Activated naive CD8-positive, alpha-beta T cell treated with anti-CD3 and anti-CD28 coated beads, Interleukin-2, amount 50 U/mL, for 16 hours (primary cell): ENCODE measurements at regions not wholly inside any gene's neighbourhood (a gene's known extent, or its start where the extent isn't known, plus 50 kb on each side); places are given as distances from the start of the nearest gene placed in this dataset.
"Not testable (repeated sequence)": the region's sequence is repeated elsewhere in the genome, so short reads cannot be mapped to it uniquely, and the experiment has no call there.

Source experiments
- DNase-seq: peaks from one replicate; pipeline ENCODE4 v3.0.0-alpha.2; 2020; ENCODE audit warnings: low read depth, low spot score

DNA sequence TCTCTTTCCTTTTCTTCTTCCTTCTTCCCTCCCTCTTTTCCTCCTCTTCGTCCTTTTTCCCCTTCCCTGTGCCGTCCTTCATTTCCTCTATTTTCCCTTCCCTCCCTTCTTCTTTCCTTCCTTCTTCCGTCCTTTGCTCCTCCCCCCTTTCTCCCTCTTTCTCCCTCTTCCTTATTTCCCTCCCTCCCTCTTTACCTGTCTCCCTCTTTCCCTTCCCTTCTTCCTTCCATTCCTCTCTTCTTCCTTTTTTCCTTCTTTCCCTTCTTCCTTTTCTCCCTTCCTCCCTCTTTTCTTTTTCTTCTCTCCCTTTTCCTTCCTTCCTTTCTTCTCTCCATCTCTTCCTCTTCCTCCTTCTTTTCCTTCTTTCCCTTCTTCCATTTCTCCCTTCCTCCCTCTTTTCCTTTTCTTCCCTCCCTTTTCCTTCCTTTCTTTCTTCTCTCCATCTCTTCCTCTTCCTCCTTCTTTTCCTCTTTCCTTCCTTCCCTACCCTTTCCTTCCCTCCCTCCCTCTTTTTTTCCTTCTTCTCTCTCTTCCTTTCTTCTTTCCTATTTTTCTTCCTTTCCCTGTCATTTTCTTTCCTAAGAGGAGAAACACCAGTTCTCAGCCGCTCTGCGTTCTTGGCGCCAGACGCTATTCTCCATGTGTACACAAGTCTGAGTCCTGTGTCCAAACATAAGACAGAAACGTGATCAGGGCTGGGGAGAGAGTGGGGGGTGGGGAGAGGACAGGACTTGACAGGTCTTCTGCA lies 597.1 kb downstream of the MID1IP1 start:
- DNase-seq, result no peak

DNA sequence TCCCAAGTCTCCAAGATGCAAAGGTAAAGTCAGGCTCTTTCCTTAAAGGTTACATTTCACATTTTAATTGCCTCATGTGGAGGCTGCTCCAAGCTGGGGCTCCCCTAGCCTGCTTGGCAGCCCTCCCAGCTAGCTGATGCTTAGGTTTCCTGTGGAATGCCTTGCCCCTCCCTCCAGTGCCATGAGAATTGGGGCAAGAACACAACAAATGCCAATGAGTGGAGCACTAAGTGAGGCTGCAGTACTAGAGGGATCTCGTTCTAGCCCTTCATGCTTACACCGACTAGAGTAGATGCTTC lies 597.7 kb downstream of the MID1IP1 start:
- no peak for DNase-seq

DNA sequence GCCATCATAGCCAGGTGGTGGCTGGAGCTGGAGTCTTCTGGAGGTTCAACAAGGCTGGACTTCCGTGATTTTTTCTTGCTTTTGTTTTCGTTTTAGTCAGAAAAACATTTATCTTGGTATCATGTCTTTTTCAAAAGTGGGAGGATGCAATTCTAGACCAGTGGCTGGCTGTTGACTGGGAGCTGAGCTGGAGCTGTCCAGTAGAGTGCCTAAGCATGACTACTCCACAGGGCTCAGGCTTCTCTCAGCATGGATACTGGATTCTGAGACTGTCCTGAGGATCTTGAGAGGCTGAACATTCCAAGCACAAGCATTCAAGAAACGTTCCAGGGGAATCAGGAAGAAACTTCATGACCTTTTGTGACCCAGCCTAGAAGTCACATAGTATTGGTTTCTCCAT lies 598.1 kb downstream of the MID1IP1 start:
- no peak for DNase-seq

DNA sequence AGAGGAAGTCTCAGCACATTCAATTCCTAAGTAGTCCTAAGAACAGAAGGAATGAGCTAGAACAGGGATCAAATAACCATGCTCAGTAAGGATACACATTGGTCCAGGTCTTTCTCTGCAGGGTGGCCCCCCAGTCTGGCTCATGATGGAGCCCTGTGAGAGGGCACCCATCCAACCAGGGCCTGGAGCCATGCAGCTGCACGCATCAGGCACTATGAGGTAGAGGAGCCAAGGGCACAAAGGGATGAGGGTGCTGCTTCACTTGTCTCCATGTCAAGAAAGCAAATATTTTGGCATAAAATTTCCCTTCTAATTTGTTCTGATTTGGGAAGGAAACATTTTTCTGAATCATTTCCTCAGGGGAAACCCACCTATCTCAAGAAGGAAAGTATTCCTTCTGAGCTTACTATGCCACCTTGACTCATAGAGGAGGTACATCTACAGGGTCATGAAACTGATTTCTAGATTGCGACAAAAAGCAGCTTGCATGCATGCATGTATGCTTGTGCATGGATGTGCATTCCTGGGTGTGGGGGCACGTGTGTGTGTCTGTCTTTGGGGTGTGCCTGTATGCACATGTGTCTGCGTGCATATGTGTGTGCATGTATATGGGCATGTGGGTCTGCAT lies 600.3 kb downstream of the MID1IP1 start:
- no peak for DNase-seq

DNA sequence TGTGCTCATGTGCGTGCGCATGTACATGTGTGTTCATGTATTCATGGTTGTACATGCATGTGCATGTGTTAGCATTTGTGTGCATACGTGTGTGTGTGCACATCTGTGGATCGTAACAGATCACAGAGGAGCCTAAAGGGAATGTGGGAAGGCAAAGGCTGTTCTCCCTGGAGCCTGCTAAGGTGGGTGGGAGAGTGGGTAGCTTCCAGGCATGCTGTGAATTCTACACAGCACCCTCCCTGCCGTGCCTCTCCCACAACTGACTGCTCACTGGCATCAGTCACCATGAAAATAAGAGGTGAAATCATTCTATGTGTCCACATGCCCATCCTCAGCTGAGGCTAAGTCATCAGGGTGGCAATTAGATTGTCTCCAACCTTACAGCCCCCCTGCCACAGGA lies 600.9 kb downstream of the MID1IP1 start:
- no peak for DNase-seq

DNA sequence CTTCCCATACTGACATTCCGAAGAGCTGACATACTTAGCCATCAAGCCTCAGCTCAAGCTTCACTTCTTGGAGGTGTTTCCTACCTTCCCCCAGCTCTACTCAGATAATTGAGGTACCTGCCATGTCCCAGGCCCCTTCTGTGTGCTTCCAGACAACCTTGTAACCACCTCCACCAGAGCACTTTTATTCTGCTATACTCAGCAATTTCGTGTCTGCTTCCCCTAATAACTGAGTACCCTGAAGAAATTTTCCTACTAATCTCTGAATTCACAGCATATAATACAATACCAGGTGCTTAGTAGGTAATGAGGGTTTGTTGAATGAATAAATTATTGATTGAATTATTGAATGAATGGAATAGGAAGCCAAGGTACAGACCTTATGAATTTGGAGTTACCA lies 605.5 kb downstream of the MID1IP1 start:
- no peak for DNase-seq

DNA sequence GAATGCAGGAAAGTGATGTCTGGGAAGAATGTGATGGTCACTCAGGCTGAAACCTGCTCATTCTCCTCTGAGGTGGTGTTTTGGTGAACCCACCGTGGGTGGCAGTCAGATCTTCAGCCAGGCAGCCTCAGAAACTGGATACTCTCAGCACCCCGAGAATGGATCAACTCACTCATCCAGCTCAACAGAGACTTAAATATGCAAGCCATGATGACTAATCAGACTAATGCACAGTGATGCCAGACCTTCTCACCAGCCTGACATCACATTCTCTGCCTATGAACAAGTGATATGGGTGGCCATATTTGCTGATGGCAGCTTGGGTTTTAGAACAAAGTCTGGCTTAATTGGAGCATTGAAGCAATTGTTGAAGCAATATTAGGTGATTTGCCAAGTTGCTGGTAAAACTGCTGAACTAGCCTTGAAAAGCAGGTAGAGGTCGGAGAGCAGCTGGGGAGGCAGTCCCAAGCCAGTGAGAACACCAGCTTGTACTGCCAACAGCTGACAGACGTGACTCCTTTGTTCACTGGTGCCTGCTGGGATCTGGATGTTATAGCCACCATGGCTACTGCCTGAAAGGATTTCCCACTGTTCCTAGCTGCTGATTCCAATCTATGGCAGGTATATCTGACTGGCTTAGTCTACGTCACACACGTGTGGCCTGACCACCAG lies 608.1 kb downstream of the MID1IP1 start:
- no peak for DNase-seq

DNA sequence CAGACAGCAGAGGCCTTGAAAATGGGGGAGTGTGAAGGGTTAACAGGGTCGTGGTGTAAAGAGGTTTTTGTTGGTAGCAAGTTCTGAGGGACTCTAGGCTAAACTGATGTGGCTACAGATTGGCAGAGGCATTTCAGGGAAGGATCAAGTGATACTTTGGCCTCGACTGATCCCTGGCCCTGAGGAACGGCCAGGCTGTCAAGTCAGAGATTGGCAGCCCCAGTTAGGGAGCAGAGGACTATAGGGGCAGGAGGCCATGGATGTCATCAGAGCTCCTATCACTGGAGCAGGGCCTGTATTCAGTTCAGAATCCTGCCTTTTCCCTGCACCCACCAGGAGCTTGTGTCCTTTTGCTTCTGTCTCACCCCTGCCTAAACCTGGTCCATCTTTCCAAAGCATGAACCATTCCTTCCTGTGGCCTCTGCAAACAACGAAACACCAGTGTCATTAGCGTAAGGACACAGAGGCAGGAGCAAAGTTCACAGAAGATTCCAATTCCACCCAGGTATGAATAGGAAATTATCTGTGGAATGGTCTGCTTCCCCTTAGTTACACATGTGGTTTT lies 613.1 kb downstream of the MID1IP1 start:
- DNase-seq, result no peak

DNA sequence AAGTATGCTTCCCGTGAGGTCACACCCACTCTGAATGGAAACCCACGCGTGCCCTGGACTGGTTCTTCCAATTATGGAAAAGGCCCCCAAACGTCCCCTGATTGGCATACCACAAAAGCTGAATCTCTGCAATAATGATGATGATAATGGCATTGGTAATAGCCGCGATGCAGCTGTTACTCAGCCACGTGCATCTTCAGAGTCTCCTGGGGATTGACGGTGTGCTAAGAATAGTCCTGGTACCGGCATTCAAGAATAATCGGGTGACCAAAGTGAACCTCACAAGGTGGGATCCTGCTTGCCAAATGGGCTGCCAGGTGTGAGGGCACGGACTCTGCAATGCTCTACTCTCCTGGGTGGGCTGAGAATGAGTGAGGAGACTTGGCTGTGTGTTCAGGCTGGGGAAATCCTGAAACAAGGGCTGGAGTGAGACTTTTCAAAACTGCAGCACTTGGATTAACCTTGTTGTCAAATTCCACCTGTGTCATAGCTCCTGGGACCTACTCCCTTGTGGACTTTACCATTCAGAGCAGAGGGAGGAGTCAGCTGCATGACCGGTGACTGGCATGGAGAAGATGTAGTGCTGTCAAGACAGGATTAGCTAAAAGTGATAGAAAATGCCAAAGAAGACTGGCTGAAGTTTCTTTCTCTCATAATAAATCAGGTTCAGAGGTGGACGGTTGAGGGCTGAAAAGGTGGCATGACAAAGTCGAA lies 615.4 kb downstream of the MID1IP1 start:
- DNase-seq, result no peak

DNA sequence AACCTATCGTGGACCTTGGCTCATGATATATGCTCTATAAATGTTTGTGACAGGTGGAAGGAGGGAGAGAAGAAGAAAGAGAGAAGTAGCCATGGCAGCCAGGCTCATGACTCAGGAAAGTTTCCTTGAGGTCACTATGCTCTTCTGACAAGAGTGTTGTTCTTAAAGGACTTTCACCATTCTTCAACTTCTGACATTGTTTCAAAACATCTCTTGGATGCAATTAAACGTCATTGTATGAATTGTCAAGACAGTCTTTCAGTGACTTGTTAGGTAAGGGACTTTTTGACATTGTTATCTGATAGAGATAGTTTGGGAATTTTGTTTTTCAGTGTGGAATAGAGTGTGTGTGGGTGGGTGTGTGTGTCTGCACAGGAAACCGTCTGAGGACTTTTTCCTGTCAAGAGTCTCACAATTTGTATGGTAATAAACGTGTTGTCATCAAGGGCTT lies 617.0 kb downstream of the MID1IP1 start:
- DNase-seq, result no peak

DNA sequence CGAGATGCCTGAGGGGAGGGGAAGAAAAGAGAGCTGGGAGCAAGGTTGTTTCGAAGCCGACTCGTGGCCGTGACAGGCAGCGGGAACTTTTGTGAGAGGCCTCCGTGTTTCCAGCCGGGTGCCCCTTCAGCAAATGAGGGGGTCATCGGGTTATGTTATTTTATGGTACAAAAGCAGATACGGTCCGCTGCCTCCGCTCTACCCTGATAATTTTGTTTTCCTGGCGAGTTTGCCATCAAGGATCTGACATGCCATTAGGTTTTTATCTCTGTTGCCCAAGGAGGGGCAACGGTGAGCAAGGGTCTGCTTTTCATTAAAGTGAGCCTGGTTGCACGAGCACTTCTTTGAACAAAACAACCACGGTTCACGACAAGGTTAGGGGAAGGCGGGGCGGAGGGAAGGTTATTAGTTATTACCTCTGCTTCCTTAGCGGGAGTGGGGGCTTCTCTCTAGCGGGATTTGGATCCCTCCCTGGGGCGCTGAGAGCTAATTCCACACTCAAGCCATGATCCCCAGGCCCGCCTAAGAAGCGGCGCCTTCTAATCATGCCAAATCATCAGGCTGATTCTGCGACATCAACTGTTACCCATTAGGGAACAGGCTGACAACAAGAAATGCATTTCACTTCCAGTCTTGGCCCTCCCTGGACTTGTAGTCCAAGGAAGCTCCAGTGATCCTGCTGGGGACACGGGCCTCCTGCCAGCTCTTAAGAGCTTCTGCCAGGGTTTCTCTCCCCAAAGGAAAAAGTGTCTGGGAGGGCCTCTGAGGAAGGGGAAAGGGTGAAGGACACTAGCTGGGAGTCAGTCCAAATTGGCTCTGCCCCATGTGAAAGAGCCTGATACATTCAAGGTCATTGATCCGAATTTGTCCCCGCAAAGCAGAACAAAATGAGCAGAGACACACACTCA lies 617.7 kb downstream of the MID1IP1 start:
- no peak for DNase-seq

DNA sequence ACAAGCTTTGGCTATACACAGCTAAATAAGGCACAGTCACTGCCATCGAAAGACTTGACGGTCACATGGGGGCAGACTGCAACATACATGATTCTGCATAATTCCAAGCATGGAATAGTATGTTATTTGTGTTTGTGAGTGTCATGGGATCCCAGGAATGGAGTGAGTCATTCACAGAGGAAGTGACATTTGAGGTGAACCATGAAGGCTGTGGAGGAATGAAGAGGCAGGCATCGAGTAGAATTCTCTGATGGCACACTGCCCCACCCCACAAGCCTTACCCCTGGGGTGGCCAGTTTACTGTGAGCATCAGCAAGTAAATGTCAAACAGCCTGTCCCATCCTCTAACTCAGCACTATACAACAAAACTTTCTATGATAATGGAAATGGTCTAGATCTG lies 619.7 kb downstream of the MID1IP1 start:
- no peak for DNase-seq

DNA sequence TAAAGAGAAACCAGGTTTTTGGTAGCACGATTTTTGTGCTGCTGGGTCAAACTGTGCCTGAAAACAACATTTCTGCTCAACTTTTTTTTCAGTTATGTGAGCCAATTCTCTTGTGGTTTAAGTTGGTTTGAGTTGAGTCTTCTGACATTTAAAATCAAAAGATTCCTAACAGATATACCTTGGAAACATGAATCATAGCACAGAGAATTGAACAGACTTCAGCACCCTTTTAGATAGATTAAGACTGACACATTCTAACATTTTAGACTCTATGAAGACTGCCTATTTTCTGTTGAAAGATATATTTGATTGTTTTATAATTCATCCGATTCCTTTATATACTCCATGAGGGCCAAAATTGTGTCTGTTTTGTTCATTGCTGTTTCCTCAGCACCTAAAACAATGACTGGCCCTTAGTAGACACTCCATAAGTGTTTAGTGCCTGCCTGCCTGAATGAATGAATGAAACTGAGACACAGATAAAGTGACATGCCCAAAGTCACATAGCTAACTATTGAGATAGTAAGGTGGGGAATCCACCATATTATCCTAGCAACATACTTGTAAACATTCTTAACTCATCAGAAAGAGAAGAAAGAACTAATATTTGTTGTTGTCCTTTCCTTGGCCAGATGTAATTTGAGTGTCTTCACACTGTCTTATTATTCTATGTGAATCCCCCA lies 624.0 kb downstream of the MID1IP1 start:
- DNase-seq, result no peak

DNA sequence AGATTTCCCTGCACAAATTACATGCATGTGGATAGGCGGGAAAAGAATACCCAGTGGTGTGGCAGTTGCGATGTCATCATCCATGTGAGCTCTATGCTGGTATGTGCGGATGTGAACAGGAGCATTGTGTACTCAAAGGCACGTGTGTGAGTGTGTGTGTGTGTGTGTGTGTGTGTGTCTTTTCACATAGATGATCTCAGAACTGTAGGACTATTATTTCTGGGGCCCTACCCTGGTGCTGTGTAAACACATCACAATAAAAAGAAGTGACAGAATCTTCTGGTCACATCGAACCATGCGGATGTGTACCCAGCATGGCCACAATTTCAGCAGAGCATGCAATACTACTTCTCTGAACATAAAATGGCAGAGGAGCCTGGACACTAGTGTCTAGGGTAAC lies 624.8 kb downstream of the MID1IP1 start:
- no peak for DNase-seq

DNA sequence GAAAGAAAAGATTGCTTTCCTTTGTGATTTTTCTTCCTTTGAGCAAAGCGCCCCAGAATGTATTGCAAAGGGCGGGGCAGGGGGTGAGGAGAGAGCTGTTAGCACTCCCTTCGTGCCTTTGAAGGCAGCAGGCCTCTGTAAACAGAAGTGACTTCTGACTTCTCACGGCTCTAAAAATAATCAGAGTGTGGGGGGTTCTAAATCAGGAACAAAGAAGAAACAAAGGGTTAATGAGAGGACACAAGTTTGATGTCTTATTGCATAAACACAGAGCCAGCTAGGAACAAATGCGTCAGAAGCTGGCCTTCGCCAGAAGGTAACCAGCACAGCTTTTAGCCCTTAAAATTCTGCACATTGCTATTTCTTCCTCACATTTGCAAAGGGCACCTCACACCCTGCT lies 626.2 kb downstream of the MID1IP1 start:
- no peak for DNase-seq

DNA sequence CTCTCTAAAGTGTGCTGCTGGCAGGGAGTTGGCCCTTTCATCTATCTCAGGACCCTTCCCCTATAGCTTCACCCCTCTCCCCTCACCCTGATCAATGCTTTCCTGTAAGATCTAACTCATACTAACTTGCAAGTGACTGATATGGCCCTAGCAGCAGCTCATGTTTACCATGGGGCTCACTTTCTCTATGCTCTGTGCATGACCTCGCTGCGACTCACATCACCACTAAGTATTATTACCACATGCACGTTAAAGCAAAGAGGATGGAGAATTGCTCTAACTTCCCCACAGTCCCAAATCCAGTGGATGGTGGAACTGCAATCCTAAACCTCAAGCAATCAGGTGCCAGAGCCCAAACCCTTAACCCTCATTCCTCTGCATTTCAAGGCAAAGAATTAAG lies 626.6 kb downstream of the MID1IP1 start:
- DNase-seq, result no peak

DNA sequence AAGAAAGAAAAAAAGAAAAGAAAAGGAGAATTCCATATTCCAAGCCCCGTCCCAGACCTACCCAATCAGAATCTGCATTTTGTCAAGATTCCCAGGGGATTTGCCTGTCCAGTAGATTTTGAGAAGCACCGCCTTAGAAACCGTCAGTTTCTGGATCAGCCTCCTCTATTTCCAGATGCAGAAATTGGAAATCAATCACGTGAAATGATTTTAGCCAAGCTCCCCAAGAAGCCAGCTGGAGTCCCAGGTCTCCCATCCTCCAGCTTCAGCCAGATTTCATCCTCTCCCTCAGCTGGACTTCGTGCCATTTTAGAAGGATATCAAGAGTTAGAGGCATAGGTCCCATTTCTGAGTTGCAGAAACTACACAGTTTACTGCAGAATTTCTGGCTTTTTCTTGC lies 629.3 kb downstream of the MID1IP1 start:
- DNase-seq, result no peak

DNA sequence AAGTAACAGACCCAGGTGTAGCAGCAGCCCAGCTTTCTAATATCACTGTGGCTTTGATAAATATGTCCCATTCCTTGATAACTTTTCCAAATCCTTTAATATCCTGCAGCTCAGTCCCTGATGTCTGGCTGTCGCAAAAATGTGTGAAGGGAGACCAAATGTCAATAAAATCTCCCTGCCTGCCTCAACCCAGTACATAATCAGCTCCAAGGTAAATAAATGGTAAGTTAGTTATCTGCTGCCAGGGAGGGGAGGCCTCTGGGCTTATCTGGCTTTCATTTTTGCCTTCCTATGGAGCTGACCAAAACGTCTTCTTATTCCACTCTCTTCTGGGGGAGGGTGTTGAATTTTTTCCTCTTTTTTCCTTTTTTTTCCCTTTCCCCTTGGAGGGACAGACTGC lies 630.6 kb downstream of the MID1IP1 start:
- no peak for DNase-seq

DNA sequence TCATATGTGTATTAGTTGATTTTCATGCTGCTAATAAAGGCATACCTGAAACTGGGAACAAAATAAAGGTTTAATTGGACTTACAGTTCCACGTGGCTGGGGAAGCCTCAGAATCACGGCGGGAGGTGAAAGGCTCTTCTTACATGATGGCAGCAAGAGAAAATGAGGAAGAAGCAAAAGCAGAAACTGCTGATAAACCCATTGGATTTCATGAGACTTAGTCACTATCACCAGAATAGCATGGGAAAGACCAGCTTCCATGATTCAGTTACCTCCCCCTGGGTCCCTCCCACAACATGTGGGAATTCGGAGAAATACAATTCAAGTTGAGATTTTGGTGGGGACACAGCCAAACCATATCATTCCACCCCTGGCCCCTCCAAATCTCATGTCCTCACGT lies 633.4 kb downstream of the MID1IP1 start:
- DNase-seq, result not testable (repeated sequence)

DNA sequence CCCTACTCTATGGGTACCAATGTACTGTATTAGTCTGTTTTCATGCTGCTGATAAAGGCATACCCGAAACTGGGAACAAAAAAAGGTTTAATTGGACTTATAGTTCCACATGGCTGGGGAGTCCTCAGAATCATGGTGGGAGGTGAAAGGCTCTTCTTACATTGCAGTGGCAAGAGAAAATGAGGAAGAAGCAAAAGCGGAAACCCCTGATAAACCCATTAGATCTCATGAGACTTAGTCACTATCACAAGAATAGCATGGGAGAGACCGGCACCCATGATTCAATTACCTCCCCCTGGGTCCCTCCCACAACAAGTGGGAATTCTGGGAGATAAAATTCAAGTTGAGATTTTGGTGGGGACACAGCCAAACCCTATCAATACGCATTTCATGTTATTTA lies 635.3 kb downstream of the MID1IP1 start:
- DNase-seq, result not testable (repeated sequence)
